Breast epithelium (tissue), 3 donors: ENCODE measurements at regions not wholly inside any gene's neighbourhood (a gene's known extent, or its start where the extent isn't known, plus 50 kb on each side); places are given as distances from the start of the nearest gene placed in this dataset.
"Not testable (repeated sequence)": the region's sequence is repeated elsewhere in the genome, so short reads cannot be mapped to it uniquely, and the experiment has no call there.

Experiments used
- CTCF ChIP-seq, 3 donors: fragments of 450-650 bp; IDR thresholded peaks; one replicate each; pipeline ENCODE4 v1.5.1; 2016 to 2017; ENCODE audit warnings: antibody characterized with exemption in 3 of 3, mild to moderate bottlenecking in 3 of 3, moderate library complexity in 3 of 3
- POLR2A ChIP-seq: fragments of 450-650 bp; IDR thresholded peaks from one replicate; pipeline ENCODE4 v1.6.1; 2016; ENCODE audit warnings: antibody characterized with exemption, mild to moderate bottlenecking, moderate library complexity
- POLR2AphosphoS5 ChIP-seq, 3 donors: sonication (generic); formaldehyde crosslinking; IDR thresholded peaks; one replicate each; pipeline ENCODE4 v1.6.1; 2017; ENCODE audit warnings: antibody characterized with exemption in 3 of 3

DNA sequence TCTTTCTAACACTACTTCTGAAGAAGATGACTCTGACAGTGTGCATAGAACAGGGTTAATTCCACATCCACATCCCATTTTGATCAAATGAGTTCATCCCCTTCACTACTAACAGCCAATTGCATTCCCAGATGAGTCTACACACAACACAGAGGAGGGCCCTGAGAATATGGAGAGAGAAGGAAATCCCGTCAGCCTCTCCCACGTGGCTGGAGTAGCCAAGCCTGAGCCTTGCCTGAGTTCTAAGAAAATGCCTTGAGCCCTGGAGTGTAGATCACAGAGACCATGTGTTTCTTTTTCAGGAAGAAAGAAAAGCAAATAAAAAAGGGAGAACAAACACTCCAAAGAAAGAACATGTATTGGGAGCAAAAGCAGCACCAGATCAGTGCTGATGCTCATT is 1147.7 kb downstream of the TMEM121 start:
- TF ChIP-seq POLR2A; CTCF (IDR thresholded peaks at IDR 0.05); POLR2AphosphoS5 (IDR thresholded peaks at IDR 0.05): not testable (repeated sequence)
